ENCODE measurements at regions not wholly inside any gene's neighbourhood (a gene's known extent, or its start where the extent isn't known, plus 50 kb on each side); places are given as distances from the start of the nearest gene placed in this dataset.

- TF ChIP-seq, protein P1, sequence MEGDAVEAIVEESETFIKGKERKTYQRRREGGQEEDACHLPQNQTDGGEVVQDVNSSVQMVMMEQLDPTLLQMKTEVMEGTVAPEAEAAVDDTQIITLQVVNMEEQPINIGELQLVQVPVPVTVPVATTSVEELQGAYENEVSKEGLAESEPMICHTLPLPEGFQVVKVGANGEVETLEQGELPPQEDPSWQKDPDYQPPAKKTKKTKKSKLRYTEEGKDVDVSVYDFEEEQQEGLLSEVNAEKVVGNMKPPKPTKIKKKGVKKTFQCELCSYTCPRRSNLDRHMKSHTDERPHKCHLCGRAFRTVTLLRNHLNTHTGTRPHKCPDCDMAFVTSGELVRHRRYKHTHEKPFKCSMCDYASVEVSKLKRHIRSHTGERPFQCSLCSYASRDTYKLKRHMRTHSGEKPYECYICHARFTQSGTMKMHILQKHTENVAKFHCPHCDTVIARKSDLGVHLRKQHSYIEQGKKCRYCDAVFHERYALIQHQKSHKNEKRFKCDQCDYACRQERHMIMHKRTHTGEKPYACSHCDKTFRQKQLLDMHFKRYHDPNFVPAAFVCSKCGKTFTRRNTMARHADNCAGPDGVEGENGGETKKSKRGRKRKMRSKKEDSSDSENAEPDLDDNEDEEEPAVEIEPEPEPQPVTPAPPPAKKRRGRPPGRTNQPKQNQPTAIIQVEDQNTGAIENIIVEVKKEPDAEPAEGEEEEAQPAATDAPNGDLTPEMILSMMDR (IDR thresholded peaks at IDR 0.05): no peak
- no peak for TF ChIP-seq POLR2A (IDR thresholded peaks at IDR 0.05)
Observed at GRCh38 chr10:71088054-71088453, 124.3 kb upstream of the UNC5B start.
